ENCODE measurements at regions not wholly inside any gene's neighbourhood (a gene's known extent, or its start where the extent isn't known, plus 50 kb on each side); places are given as distances from the start of the nearest gene placed in this dataset.

DNA sequence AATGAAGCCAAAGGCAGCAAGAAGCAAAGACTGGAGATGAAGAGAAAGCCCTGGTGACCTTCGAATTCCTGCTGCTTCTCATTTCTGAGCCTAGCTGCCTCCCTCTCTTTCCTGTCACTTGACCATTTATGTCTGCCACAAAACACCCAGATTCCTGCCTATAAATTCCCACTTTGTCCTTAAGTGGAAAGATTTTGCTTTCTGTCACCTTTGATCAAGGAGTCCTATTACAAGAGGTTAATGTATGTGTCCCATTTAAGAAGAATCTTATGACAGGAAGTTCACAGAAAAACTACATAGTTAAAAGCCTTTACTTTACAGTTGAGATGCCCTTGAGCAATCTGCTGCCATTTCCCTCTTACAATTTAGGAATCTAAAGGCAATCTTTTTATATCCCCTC is 155.7 kb downstream of the GALC start:
- H3K36me3 ChIP-seq (ENCODE audit: insufficient read depth, low read length) = no peaks in the 10 kb centered on the region
- H3K27me3 Mint-ChIP-seq (ENCODE audit: low read depth, unreplicated experiment) = no peaks in the 10 kb centered on the region
- H3K79me2 ChIP-seq (ENCODE audit: insufficient read depth, low read length) = no peaks in the 10 kb centered on the region
- peaks cover 3% of the 10 kb centered on the region for H3K9me3 Mint-ChIP-seq (ENCODE audit: unreplicated experiment)
- no peaks in the 10 kb centered on the region for H3K27me3 ChIP-seq (ENCODE audit: insufficient read depth, low read length)
- H3K4me1 Mint-ChIP-seq (ENCODE audit: low read depth, unreplicated experiment) = no peaks in the 10 kb centered on the region
- no peak overlapping the region for H2AFZ ChIP-seq (ENCODE audit: low read depth, low read length)
- H3K4me3 Mint-ChIP-seq (ENCODE audit: unreplicated experiment) = no peak overlapping the region
- H4K20me1 ChIP-seq (ENCODE audit: insufficient read depth, low read length) = no peaks in the 10 kb centered on the region
- H3K27ac ChIP-seq (ENCODE audit: low read depth, low read length) = no peak overlapping the region
- TF ChIP-seq EZH2 (IDR thresholded peaks at IDR 0.05; ENCODE audit: insufficient read depth, low read length) (no peak), CTCF (IDR thresholded peaks at IDR 0.05; ENCODE audit: insufficient read depth, low read depth, low read length) (no peak)
- no peak overlapping the region for H3K4me2 ChIP-seq (ENCODE audit: low read length)
- no peak overlapping the region for H3K4me3 ChIP-seq (ENCODE audit: insufficient read depth, low read depth, low read length)
- H3K4me1 ChIP-seq (ENCODE audit: insufficient read depth, low read length) = no peaks in the 10 kb centered on the region
- no peaks in the 10 kb centered on the region for H3K36me3 Mint-ChIP-seq (ENCODE audit: low read depth, unreplicated experiment)
- no peaks in the 10 kb centered on the region for H3K9me3 ChIP-seq (ENCODE audit: insufficient read depth, low read depth, low read length)
- no peak overlapping the region for H3K27ac Mint-ChIP-seq (ENCODE audit: unreplicated experiment)
- DNase-seq (ENCODE audit: low read depth) = no peak
- H3K9ac ChIP-seq (ENCODE audit: low read length) = no peak overlapping the region
- FAIRE-seq = no peak

DNA sequence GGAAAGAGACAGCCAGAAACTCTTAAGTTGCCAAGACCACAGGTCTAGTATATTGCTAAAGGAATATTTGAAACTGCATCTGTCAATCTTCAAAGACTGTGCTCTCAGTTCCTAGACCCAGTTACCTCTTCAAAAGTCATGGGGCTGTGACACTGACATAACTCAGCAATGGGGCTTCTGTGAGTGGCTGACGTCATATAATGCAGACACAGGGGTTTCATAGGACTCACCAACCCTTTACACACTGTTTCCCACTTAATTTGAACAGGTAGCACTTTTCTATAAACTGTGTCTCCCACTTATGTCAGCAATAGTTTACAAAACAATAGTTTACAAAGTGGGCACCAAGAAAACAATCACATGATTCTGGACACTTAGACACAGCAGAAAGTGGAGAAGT is 158.4 kb downstream of the GALC start:
- H3K27me3 Mint-ChIP-seq (ENCODE audit: low read depth, unreplicated experiment) = no peaks in the 10 kb centered on the region

More for the DNA sequence above, 158.4 kb downstream of the GALC start:
- Histone ChIP-seq H3K27me3 (ENCODE audit: insufficient read depth, low read length) (no peaks in the 10 kb centered on the region), H3K4me1 (ENCODE audit: insufficient read depth, low read length) (no peaks in the 10 kb centered on the region), H2AFZ (ENCODE audit: low read depth, low read length) (no peak overlapping the region), H3K36me3 (ENCODE audit: insufficient read depth, low read length) (no peaks in the 10 kb centered on the region), H4K20me1 (ENCODE audit: insufficient read depth, low read length) (no peaks in the 10 kb centered on the region), H3K4me2 (ENCODE audit: low read length) (no peak overlapping the region), H3K79me2 (ENCODE audit: insufficient read depth, low read length) (no peaks in the 10 kb centered on the region), H3K9me3 (ENCODE audit: insufficient read depth, low read depth, low read length) (no peaks in the 10 kb centered on the region), H3K27ac (ENCODE audit: low read depth, low read length) (no peak overlapping the region), H3K4me3 (ENCODE audit: insufficient read depth, low read depth, low read length) (no peak overlapping the region), H3K9ac (ENCODE audit: low read length) (no peak overlapping the region)
- no peak for FAIRE-seq
- Mint-ChIP-seq H3K4me3 (ENCODE audit: unreplicated experiment) (no peak overlapping the region), H3K27ac (ENCODE audit: unreplicated experiment) (no peak overlapping the region), H3K9me3 (ENCODE audit: unreplicated experiment) (peaks cover 3% of the 10 kb centered on the region), H3K4me1 (ENCODE audit: low read depth, unreplicated experiment) (no peaks in the 10 kb centered on the region), H3K36me3 (ENCODE audit: low read depth, unreplicated experiment) (no peaks in the 10 kb centered on the region)
- DNase-seq (ENCODE audit: low read depth) = no peak
- TF ChIP-seq CTCF (IDR thresholded peaks at IDR 0.05; ENCODE audit: insufficient read depth, low read depth, low read length) = no peak
- TF ChIP-seq EZH2 (IDR thresholded peaks at IDR 0.05; ENCODE audit: insufficient read depth, low read length) = no peak
